Peyer's patch (tissue), 4 donors: ENCODE measurements at regions not wholly inside any gene's neighbourhood (a gene's known extent, or its start where the extent isn't known, plus 50 kb on each side); places are given as distances from the start of the nearest gene placed in this dataset.

Experiments used
- CTCF ChIP-seq, 6 experiments: fragments of 450-650 bp in 4 of 6; fragments of 200-600 bp in 2 of 6; sonication (generic) in 1 of 6; IDR thresholded peaks; one replicate each; pipeline ENCODE4 v1.5.1; 2017 to 2019; ENCODE audit warnings: antibody characterized with exemption in 6 of 6, mild to moderate bottlenecking in 3 of 6, moderate library complexity in 1 of 6
- POLR2A ChIP-seq, 2 donors: fragments of 450-650 bp; IDR thresholded peaks; one replicate each; pipeline ENCODE4 v1.5.1; 2017; ENCODE audit warnings: antibody characterized with exemption in 2 of 2, mild to moderate bottlenecking in 2 of 2, moderate library complexity in 2 of 2

- TF ChIP-seq CTCF (IDR thresholded peaks at IDR 0.05), result no peak
- no peak for TF ChIP-seq POLR2A (IDR thresholded peaks at IDR 0.05)
These were observed 122.2 kb downstream of the KLF6 start for GRCh38 chr10:3662775-3663174.
